CD4-positive, alpha-beta T cell treated with Interleukin-1 beta for 1 hour (primary cell): ENCODE measurements at regions not wholly inside any gene's neighbourhood (a gene's known extent, or its start where the extent isn't known, plus 50 kb on each side); places are given as distances from the start of the nearest gene placed in this dataset.
"Not testable (repeated sequence)": the region's sequence is repeated elsewhere in the genome, so short reads cannot be mapped to it uniquely, and the experiment has no call there.

Experiments
- DNase-seq, 2 donors: peaks; one replicate each; pipeline ENCODE4 v3.0.0-alpha.2; 2020 to 2022

- no peak for DNase-seq
These were observed 603.0 kb downstream of the NR2F1-AS1 start for GRCh38 chr5:92977846-92978540.

- no peak for DNase-seq
These were observed 604.9 kb downstream of the NR2F1-AS1 start for GRCh38 chr5:92976156-92976555.

GRCh38 chr5:92969781-92970237, 611.2 kb downstream of the NR2F1-AS1 start:
- no peak for DNase-seq

GRCh38 chr5:92969191-92969780, 611.7 kb downstream of the NR2F1-AS1 start:
- no peak for DNase-seq

- DNase-seq: no peak
These were observed 617.2 kb downstream of the NR2F1-AS1 start for GRCh38 chr5:92963800-92964199.

GRCh38 chr5:92962752-92963151, 618.3 kb downstream of the NR2F1-AS1 start:
- no peak for DNase-seq

- DNase-seq: no peak
These were observed 624.1 kb downstream of the NR2F1-AS1 start for GRCh38 chr5:92956886-92957285.

GRCh38 chr5:92952243-92952642, 628.8 kb downstream of the NR2F1-AS1 start:
- no peak for DNase-seq

GRCh38 chr5:92951746-92952145, 629.3 kb downstream of the NR2F1-AS1 start:
- DNase-seq: no peak

GRCh38 chr5:92946546-92946945, 634.5 kb downstream of the NR2F1-AS1 start:
- DNase-seq: no peak

- no peak for DNase-seq
These were observed 635.4 kb downstream of the NR2F1-AS1 start for GRCh38 chr5:92945605-92946097.

- DNase-seq: no peak
These were observed 636.0 kb downstream of the NR2F1-AS1 start for GRCh38 chr5:92944903-92945604.

GRCh38 chr5:92944337-92944736, 636.7 kb downstream of the NR2F1-AS1 start:
- no peak for DNase-seq

- no peak for DNase-seq
These were observed 638.3 kb downstream of the NR2F1-AS1 start for GRCh38 chr5:92942762-92943161.

GRCh38 chr5:92941806-92942205, 639.2 kb downstream of the NR2F1-AS1 start:
- DNase-seq: no peak

GRCh38 chr5:92939428-92939827, 641.6 kb downstream of the NR2F1-AS1 start:
- no peak for DNase-seq

- not testable (repeated sequence) for DNase-seq
These were observed 643.6 kb downstream of the NR2F1-AS1 start for GRCh38 chr5:92937396-92937795.

GRCh38 chr5:92930057-92930456, 651.0 kb downstream of the NR2F1-AS1 start:
- DNase-seq: no peak

- no peak for DNase-seq
These were observed 653.7 kb downstream of the NR2F1-AS1 start for GRCh38 chr5:92927291-92927778.

- DNase-seq: no peak
These were observed 657.1 kb downstream of the NR2F1-AS1 start for GRCh38 chr5:92923885-92924284.

GRCh38 chr5:92922231-92922967, 658.6 kb downstream of the NR2F1-AS1 start:
- DNase-seq: no peak

- DNase-seq: no peak
These were observed 664.0 kb downstream of the NR2F1-AS1 start for GRCh38 chr5:92917044-92917443.

GRCh38 chr5:92916036-92916435, 665.0 kb downstream of the NR2F1-AS1 start:
- no peak for DNase-seq
